Activated T-cell treated with anti-CD3 and anti-CD28 coated beads, Interleukin-2, amount 50 U/mL, for 4 hours (primary cell): ENCODE measurements at regions not wholly inside any gene's neighbourhood (a gene's known extent, or its start where the extent isn't known, plus 50 kb on each side); places are given as distances from the start of the nearest gene placed in this dataset.

ENCODE experiments used
- ATAC-seq, 2 donors: fragments of 200-7000 bp; cut with Tn5 transposase; one replicate each; pipeline ENCODE4 v1.10.0; 2021
- DNase-seq: peaks from one replicate; pipeline ENCODE4 v3.0.0-alpha.2; 2020
- H3K27me3 Mint-ChIP-seq: one replicate; pipeline ENCODE4 v1.8.0; 2021; ENCODE audit warnings: low read depth, mixed read lengths
- H3K36me3 Mint-ChIP-seq: one replicate; pipeline ENCODE4 v1.8.0; 2022; ENCODE audit warnings: mixed read lengths; ENCODE audit not compliant: insufficient read depth
- H3K4me1 Mint-ChIP-seq: one replicate; pipeline ENCODE4 v1.8.0; 2021; ENCODE audit warnings: low read depth, mixed read lengths
- H3K4me3 Mint-ChIP-seq: one replicate; pipeline ENCODE4 v1.8.0; 2021; ENCODE audit warnings: mild to moderate bottlenecking, moderate library complexity, mixed read lengths
- H3K9me3 Mint-ChIP-seq: one replicate; pipeline ENCODE4 v1.8.0; 2021; ENCODE audit warnings: mixed read lengths

DNA sequence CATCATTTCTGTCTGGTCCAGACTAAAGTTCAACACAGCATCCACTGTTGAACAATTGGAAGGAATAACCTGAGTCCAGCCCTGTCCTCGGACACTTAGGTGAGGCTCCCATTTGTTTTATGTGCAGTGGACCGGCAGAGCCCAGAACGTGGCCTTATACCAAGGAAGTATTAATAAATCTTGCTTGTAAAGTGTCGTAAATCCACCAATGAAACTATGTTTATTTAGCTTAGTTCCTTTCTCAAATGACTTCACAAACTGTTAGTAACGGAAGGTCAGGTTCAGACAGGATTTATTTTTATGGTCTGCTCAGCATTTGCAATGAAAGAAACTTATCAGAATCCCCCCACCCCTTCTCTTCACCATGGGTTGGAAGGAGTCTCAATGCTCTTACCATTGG lies 149.5 kb downstream of the PCSK1 start:
- Mint-ChIP-seq H3K27me3 (peaks cover 10% of the 10 kb centered on the region), H3K4me3 (no peak overlapping the region), H3K4me1 (peaks cover 17% of the 10 kb centered on the region), H3K36me3 (no peaks in the 10 kb centered on the region), H3K9me3 (no peaks in the 10 kb centered on the region)
- ATAC-seq = no peak
- DNase-seq = no peak

DNA sequence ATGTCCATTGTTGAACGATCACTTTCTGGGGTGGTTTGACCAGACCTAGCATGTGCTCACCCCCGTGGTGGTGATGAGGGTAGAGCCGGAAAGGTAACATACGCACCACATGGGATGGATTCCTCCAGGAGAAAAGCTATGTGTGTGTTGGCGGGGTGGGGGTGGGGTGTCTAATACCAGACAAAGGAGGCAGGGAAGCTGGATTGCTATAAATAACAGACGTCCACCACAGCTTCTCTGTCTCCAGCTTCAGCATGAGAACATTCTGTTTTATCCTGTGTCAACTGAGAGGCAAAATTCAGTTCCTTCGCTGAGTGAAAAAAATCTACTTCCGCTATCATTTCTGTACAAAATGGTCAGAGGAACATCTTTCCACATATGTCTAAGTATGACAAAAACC lies 151.0 kb downstream of the PCSK1 start:
- Mint-ChIP-seq H3K4me1 (peaks cover 17% of the 10 kb centered on the region), H3K9me3 (no peaks in the 10 kb centered on the region), H3K4me3 (no peak overlapping the region), H3K36me3 (no peaks in the 10 kb centered on the region), H3K27me3 (peaks cover 6% of the 10 kb centered on the region)
- no peak for DNase-seq
- no peak for ATAC-seq

DNA sequence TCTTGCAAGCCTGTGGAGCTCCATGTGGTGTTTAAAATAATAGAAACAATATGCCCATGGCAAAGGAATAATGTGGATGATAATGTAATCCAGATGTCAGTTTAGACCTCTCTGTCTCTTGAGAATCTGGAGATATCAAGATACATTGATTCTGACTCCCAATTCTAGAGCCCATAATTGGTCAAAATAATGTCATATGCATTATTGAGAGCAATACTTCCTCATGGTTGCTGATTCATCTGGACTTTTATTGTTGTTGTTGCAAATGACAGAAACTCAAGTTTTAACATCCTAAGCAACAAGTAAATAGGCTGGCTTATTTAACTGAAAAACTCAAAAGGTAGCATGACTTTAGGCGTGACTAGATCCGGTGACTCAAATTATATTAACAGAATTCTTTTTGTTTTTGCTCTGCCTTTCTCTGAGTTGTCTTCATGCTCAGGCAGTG lies 152.1 kb downstream of the PCSK1 start:
- Mint-ChIP-seq H3K4me1 (peaks cover 17% of the 10 kb centered on the region), H3K9me3 (no peaks in the 10 kb centered on the region), H3K27me3 (peaks cover 6% of the 10 kb centered on the region), H3K4me3 (no peak overlapping the region), H3K36me3 (no peaks in the 10 kb centered on the region)
- DNase-seq (no peak), ATAC-seq (no peak)

GRCh38 chr5:96279801-96280542 lies 153.1 kb downstream of the PCSK1 start:
- peaks cover 6% of the 10 kb centered on the region for H3K27me3 Mint-ChIP-seq
- H3K4me1 Mint-ChIP-seq = peaks cover 17% of the 10 kb centered on the region
- H3K4me3 Mint-ChIP-seq = no peak overlapping the region
- no peak for DNase-seq
- ATAC-seq = peak; percentile 89 to 92
- H3K9me3 Mint-ChIP-seq = no peaks in the 10 kb centered on the region
- no peaks in the 10 kb centered on the region for H3K36me3 Mint-ChIP-seq

GRCh38 chr5:96278981-96279380 lies 154.1 kb downstream of the PCSK1 start:
- DNase-seq = no peak
- Mint-ChIP-seq H3K4me3 (no peak overlapping the region), H3K4me1 (peaks cover 17% of the 10 kb centered on the region), H3K36me3 (no peaks in the 10 kb centered on the region), H3K9me3 (no peaks in the 10 kb centered on the region), H3K27me3 (peaks cover 9% of the 10 kb centered on the region)
- ATAC-seq = no peak

- no peak for ATAC-seq
- no peak overlapping the region for H3K4me3 Mint-ChIP-seq
Observed at GRCh38 chr5:96275051-96275450, 158.0 kb downstream of the PCSK1 start.

DNA sequence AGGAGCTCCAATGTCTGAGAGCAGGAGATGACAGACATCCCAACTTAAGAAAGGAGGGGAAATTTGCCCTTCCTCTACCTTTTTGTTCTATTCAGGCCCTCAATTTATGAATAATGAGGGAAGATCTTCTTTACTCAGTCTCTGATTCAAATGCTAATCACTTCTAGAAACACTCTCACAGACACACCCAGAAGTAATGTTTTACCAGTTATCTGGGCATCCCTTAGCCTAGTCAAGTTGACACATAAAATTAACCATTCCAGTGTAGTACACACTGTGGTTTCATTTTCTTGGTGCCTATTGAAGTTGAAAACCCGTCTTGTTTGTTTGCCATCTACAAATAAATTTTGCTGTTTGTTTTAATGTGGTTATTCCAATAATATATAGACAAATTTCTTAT lies 167.6 kb downstream of the PCSK1 start:
- peaks cover 28% of the 10 kb centered on the region for H3K9me3 Mint-ChIP-seq
- H3K36me3 Mint-ChIP-seq = no peaks in the 10 kb centered on the region
- ATAC-seq (no peak), DNase-seq (no peak)
- H3K4me3 Mint-ChIP-seq = no peak overlapping the region
- no peaks in the 10 kb centered on the region for H3K4me1 Mint-ChIP-seq
- H3K27me3 Mint-ChIP-seq = peaks cover 2% of the 10 kb centered on the region

More at GRCh38 chr5:96275051-96275450, 158.0 kb downstream of the PCSK1 start:
- Mint-ChIP-seq H3K9me3 (peaks cover 5% of the 10 kb centered on the region), H3K4me1 (peaks cover 8% of the 10 kb centered on the region), H3K36me3 (no peaks in the 10 kb centered on the region), H3K27me3 (peaks cover 5% of the 10 kb centered on the region)
- DNase-seq = no peak

DNA sequence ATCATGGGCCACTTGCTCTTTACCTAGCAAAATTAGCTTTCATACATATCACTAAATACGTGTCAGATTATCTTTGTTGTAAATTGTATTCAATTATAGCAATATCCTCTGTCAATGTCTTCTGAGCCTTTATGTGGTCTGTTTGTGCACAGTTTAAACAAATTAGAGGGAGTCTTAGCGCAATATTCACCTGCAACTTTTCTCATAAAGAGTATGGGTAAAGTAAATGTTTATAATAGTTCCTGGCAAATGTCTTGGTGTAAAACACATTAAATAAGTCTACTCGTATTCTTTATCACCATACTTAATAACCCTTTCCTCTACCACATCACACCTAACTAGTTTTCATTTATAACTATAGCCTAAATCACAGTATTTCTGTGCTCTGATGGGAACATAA lies 169.0 kb downstream of the PCSK1 start:
- Mint-ChIP-seq H3K9me3 (peaks cover 15% of the 10 kb centered on the region), H3K4me3 (no peak overlapping the region), H3K27me3 (peaks cover 5% of the 10 kb centered on the region), H3K36me3 (no peaks in the 10 kb centered on the region), H3K4me1 (peaks cover 1% of the 10 kb centered on the region)
- ATAC-seq (no peak), DNase-seq (no peak)

DNA sequence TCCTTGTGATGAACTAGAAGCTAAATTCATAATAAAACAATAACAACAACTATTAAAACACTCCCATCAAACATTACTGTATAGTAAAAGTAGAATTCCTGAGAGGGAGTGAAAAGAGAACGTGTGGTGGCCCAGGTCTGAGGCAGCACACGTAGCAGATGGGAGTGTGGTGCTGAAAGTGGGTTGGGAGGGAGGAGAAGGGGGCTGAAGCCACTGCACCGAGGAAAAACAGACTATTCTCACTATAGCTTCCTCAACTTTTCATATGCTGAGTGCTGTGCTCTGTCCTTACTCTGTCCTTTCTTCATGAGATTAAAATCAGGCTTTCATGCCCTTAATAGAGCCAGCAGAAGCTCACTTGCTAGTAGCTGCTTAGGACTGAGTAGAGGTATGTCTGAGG lies 170.9 kb downstream of the PCSK1 start:
- ATAC-seq = no peak
- H3K4me1 Mint-ChIP-seq = peaks cover 7% of the 10 kb centered on the region
- DNase-seq = no peak
- no peak overlapping the region for H3K4me3 Mint-ChIP-seq
- H3K9me3 Mint-ChIP-seq = peaks cover 10% of the 10 kb centered on the region
- H3K36me3 Mint-ChIP-seq = no peaks in the 10 kb centered on the region
- H3K27me3 Mint-ChIP-seq = peaks cover 5% of the 10 kb centered on the region

DNA sequence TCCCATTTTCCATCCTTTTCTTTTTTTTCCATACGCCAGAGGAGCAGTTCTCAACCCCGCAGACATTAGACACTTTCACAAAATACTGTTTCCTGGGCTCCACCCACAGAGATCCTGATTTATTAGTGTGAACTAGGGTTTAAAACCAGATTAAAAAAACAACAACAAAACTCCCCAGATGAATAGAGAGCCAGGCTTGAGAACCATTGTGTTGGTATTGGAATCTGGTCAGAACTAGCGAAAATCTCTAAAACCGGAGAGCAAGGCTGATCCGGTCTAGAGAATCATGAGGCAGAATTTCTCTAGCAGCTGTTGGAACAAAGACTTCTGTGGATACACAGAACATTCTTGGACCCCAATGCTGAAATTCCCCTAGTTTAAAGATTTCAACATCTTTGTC lies 173.0 kb downstream of the PCSK1 start:
- Mint-ChIP-seq H3K4me1 (peaks cover 7% of the 10 kb centered on the region), H3K27me3 (peaks cover 5% of the 10 kb centered on the region), H3K4me3 (no peak overlapping the region), H3K9me3 (no peaks in the 10 kb centered on the region), H3K36me3 (no peaks in the 10 kb centered on the region)
- ATAC-seq (no peak), DNase-seq (no peak)

GRCh38 chr5:96259151-96259772 lies 173.8 kb downstream of the PCSK1 start:
- Mint-ChIP-seq H3K9me3 (no peaks in the 10 kb centered on the region), H3K27me3 (peaks cover 5% of the 10 kb centered on the region), H3K4me3 (no peak overlapping the region), H3K36me3 (no peaks in the 10 kb centered on the region), H3K4me1 (peaks cover 7% of the 10 kb centered on the region)
- ATAC-seq (no peak), DNase-seq (no peak)

DNA sequence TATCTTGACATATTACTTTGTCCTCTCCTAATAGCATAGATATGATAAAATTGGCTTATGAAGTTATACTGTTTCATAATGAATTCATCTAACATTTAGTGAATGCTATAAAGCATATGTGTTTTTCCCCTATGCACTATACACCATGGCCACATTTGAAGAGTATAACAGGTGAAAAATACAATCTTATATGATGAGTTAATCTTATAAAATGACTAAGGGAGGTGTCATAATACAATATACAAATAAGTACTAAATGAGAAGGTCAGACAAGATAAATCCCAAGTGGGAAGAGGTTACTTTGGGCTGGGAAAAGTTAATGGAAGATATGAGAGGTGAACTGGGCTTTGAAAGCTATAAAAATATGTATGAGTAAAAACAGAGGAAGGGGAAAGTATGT lies 174.4 kb downstream of the PCSK1 start:
- Mint-ChIP-seq H3K4me3 (no peak overlapping the region), H3K36me3 (no peaks in the 10 kb centered on the region), H3K27me3 (peaks cover 5% of the 10 kb centered on the region), H3K9me3 (no peaks in the 10 kb centered on the region), H3K4me1 (peaks cover 7% of the 10 kb centered on the region)
- no peak for DNase-seq
- no peak for ATAC-seq

DNA sequence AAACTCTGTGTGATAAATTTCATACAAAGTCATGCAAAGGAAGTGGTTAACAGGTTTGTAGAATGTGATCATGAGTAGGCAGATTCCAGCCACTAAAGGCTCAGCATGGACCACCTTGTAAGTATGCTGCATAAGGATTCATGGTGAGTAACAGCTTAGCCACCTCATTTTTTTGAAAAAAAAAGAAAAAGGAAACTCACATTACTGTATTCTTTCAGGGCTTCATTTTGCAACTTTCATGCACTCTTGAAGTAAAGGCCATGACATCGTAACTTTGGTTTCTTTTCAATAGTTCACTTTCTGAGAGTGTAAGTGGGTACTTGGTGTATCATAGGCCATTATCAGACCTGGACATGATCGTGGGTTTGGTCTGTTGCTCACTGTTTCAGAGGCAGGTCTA lies 175.1 kb downstream of the PCSK1 start:
- peak; percentile 72 to 83 for ATAC-seq
- H3K36me3 Mint-ChIP-seq = no peaks in the 10 kb centered on the region
- no peaks in the 10 kb centered on the region for H3K9me3 Mint-ChIP-seq
- H3K4me3 Mint-ChIP-seq = no peak overlapping the region
- peaks cover 5% of the 10 kb centered on the region for H3K27me3 Mint-ChIP-seq
- DNase-seq = no peak
- H3K4me1 Mint-ChIP-seq = peaks cover 7% of the 10 kb centered on the region

- ATAC-seq (no peak), DNase-seq (no peak)
- no peaks in the 10 kb centered on the region for H3K9me3 Mint-ChIP-seq
- peaks cover 4% of the 10 kb centered on the region for H3K27me3 Mint-ChIP-seq
- H3K4me1 Mint-ChIP-seq = peaks cover 7% of the 10 kb centered on the region
- no peak overlapping the region for H3K4me3 Mint-ChIP-seq
- H3K36me3 Mint-ChIP-seq = no peaks in the 10 kb centered on the region
Observed at GRCh38 chr5:96256795-96257470, 176.1 kb downstream of the PCSK1 start.
